ENCODE measurements at regions not wholly inside any gene's neighbourhood (a gene's known extent, or its start where the extent isn't known, plus 50 kb on each side); places are given as distances from the start of the nearest gene placed in this dataset.
"Not testable (repeated sequence)": the region's sequence is repeated elsewhere in the genome, so short reads cannot be mapped to it uniquely, and the experiment has no call there.

- Mint-ChIP-seq H3K4me3 (ENCODE audit: unreplicated experiment) (no peak overlapping the region), H3K36me3 (ENCODE audit: unreplicated experiment) (no peaks in the 10 kb centered on the region), H3K9me3 (ENCODE audit: unreplicated experiment) (peaks cover 1% of the 10 kb centered on the region), H3K4me1 (ENCODE audit: low read depth, unreplicated experiment) (peaks cover 7% of the 10 kb centered on the region), H3K27ac (ENCODE audit: unreplicated experiment) (no peak overlapping the region), H3K27me3 (ENCODE audit: unreplicated experiment) (peaks cover 2% of the 10 kb centered on the region)
- no peak for DNase-seq
- TF ChIP-seq CTCF (IDR thresholded peaks at IDR 0.05; ENCODE audit: partially characterized antibody, unreplicated experiment), result no peak
These were observed 108.7 kb upstream of the KMT2C start for GRCh38 chr7:152544481-152544927.

GRCh38 chr7:152543799-152544198, 108.0 kb upstream of the KMT2C start:
- Mint-ChIP-seq H3K27ac (ENCODE audit: unreplicated experiment) (no peak overlapping the region), H3K27me3 (ENCODE audit: unreplicated experiment) (peaks cover 2% of the 10 kb centered on the region), H3K4me3 (ENCODE audit: unreplicated experiment) (peak overlapping the region; percentile 63), H3K4me1 (ENCODE audit: low read depth, unreplicated experiment) (peaks cover 7% of the 10 kb centered on the region), H3K9me3 (ENCODE audit: unreplicated experiment) (peaks cover 3% of the 10 kb centered on the region), H3K36me3 (ENCODE audit: unreplicated experiment) (no peaks in the 10 kb centered on the region)
- no peak for TF ChIP-seq CTCF (IDR thresholded peaks at IDR 0.05; ENCODE audit: partially characterized antibody, unreplicated experiment)
- DNase-seq, result no peak

GRCh38 chr7:152541892-152542291, 106.1 kb upstream of the KMT2C start:
- Mint-ChIP-seq H3K9me3 (ENCODE audit: unreplicated experiment) (peaks cover 3% of the 10 kb centered on the region), H3K4me3 (ENCODE audit: unreplicated experiment) (no peak overlapping the region), H3K27me3 (ENCODE audit: unreplicated experiment) (no peaks in the 10 kb centered on the region), H3K27ac (ENCODE audit: unreplicated experiment) (no peak overlapping the region), H3K4me1 (ENCODE audit: low read depth, unreplicated experiment) (peaks cover 7% of the 10 kb centered on the region), H3K36me3 (ENCODE audit: unreplicated experiment) (no peaks in the 10 kb centered on the region)
- DNase-seq, result no peak
- no peak for TF ChIP-seq CTCF (IDR thresholded peaks at IDR 0.05; ENCODE audit: partially characterized antibody, unreplicated experiment)

- not testable (repeated sequence) for DNase-seq; H3K4me3 Mint-ChIP-seq (ENCODE audit: unreplicated experiment); H3K27me3 Mint-ChIP-seq (ENCODE audit: unreplicated experiment); H3K27ac Mint-ChIP-seq (ENCODE audit: unreplicated experiment); H3K36me3 Mint-ChIP-seq (ENCODE audit: unreplicated experiment); H3K9me3 Mint-ChIP-seq (ENCODE audit: unreplicated experiment); H3K4me1 Mint-ChIP-seq (ENCODE audit: low read depth, unreplicated experiment)
These were observed 103.3 kb upstream of the KMT2C start for GRCh38 chr7:152539190-152539495.

- not testable (repeated sequence) for H3K36me3 Mint-ChIP-seq (ENCODE audit: unreplicated experiment); H3K9me3 Mint-ChIP-seq (ENCODE audit: unreplicated experiment); DNase-seq; H3K4me3 Mint-ChIP-seq (ENCODE audit: unreplicated experiment); H3K27ac Mint-ChIP-seq (ENCODE audit: unreplicated experiment); H3K27me3 Mint-ChIP-seq (ENCODE audit: unreplicated experiment); H3K4me1 Mint-ChIP-seq (ENCODE audit: low read depth, unreplicated experiment)
These were observed 102.8 kb upstream of the KMT2C start for GRCh38 chr7:152538346-152539189.

GRCh38 chr7:152537639-152538038, 101.8 kb upstream of the KMT2C start:
- TF ChIP-seq CTCF (IDR thresholded peaks at IDR 0.05; ENCODE audit: partially characterized antibody, unreplicated experiment), result no peak
- no peaks in the 10 kb centered on the region for H3K27me3 Mint-ChIP-seq (ENCODE audit: unreplicated experiment)
- H3K27ac Mint-ChIP-seq (ENCODE audit: unreplicated experiment), result no peak overlapping the region
- no peaks in the 10 kb centered on the region for H3K36me3 Mint-ChIP-seq (ENCODE audit: unreplicated experiment)
- no peak for DNase-seq
- no peak overlapping the region for H3K4me3 Mint-ChIP-seq (ENCODE audit: unreplicated experiment)
- peaks cover 3% of the 10 kb centered on the region for H3K9me3 Mint-ChIP-seq (ENCODE audit: unreplicated experiment)
- no peaks in the 10 kb centered on the region for H3K4me1 Mint-ChIP-seq (ENCODE audit: low read depth, unreplicated experiment)

Measured in glutamatergic neuron (in vitro differentiated cells).